ENCODE measurements at regions not wholly inside any gene's neighbourhood (a gene's known extent, or its start where the extent isn't known, plus 50 kb on each side); places are given as distances from the start of the nearest gene placed in this dataset.

GRCh38 chr6:164534070-164534766 lies 775.2 kb downstream of the C6orf118 start:
- no peak for TF ChIP-seq CTCF (IDR thresholded peaks at IDR 0.05; ENCODE audit: low read depth, low read length, poor library complexity, severe bottlenecking)
- no peak for TF ChIP-seq EZH2phosphoT487 (IDR thresholded peaks at IDR 0.05; ENCODE audit: borderline replicate concordance, low read length)
